ENCODE measurements at regions not wholly inside any gene's neighbourhood (a gene's known extent, or its start where the extent isn't known, plus 50 kb on each side); places are given as distances from the start of the nearest gene placed in this dataset.

DNA sequence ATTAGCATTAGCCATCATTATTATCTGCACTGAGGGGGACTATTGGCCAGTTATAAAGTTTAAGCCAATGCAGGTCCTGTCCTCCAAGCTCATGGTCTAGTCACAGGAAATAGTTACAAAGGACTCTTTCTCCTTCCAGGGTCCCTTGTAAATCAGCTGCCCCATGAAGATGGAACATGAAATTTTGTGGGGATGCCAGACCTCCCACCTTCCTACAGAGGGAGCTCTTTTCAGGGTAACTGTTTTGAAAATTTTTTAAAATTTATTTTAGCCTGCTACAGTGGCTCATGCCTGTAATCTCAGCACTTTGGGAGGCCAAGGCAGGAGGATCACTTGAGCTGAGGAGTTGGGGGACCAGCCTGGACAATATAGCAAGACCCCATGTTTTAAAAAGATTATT, 124.4 kb upstream of the SLC34A2 start:
- no peak for DNase-seq

- no peak for DNase-seq
Measured at GRCh38 chr4:25532591-25532990, 123.1 kb upstream of the SLC34A2 start.

GRCh38 chr4:25533256-25533655, 122.4 kb upstream of the SLC34A2 start:
- no peak for DNase-seq

GRCh38 chr4:25535278-25535677, 120.4 kb upstream of the SLC34A2 start:
- no peak for DNase-seq

GRCh38 chr4:25535701-25536473, 119.8 kb upstream of the SLC34A2 start:
- no peak for DNase-seq

DNA sequence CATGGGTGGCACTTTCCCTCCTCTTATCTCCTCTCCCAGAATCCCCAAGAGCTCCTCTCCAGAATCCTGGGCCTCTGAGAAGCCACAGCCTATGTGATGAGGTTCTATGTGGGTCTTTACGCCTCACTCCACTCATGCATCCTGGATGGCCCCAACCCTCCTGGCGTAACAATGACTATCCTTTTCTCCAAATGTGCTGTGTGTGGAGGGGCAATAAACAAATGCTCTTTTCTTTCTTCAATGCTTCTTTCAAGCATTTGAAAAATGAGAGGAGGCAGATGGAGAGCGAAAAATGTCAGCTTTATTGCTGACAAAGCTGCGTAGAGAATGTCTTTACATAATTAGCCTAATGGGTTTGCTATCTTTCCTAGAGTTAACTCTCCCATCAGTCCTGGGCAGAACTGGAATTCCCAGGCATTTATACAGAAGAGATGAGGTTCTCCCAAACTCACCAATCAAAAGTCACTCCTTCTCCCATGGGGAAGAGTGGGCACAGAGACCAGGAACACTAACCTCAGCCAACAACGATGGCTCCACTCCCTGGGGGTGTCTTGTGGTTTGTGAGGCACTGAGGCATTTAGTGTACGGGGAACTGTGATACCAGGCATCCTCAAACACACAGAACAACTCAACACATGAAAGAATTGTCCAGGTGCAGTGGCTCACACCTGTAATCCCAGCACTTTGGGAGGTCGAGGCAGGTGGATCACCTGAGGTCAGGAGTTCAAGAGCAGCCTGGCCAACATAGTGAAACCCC, 118.9 kb upstream of the SLC34A2 start:
- peak; percentile 92 for DNase-seq

- no peak for DNase-seq
Measured at GRCh38 chr4:25538430-25538829, 117.2 kb upstream of the SLC34A2 start.

DNA sequence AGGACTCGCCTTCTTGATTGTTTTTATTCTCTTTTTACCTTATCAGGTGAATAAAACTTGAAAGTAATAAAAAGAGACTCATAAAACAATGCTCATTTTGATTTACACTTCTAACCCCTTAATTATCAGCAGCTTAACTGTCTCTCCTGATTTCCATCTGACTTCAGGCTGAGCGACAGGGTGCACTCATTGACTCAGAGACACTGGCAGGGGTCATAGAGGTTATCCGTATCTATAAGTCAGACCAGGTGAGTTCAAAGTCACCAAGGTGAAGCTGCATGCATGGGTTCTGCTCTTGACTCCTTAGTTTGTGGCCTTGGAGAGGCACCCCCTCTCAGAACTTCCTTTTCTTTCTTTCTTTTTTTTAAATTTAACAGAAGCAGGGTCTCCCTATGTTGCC, 116.4 kb upstream of the SLC34A2 start:
- DNase-seq, result no peak

DNA sequence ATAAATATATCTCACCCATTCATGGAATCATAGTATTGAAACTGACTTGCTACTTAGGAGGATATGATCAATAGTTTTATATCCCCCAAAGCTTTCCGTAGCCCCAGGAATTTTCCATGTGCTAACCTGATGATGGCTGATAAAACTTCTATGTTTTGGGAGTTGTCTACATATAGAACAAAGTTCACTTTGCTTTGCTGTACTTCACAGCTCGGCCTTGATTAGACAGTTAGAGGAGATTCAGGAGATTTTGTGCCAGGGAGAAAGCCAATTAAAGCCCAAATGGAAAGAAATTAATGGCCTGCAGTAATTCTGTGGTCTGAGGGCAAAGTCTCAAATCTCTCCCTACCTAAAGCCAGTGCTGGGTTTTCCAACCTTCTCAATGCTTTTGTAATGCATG, 114.9 kb upstream of the SLC34A2 start:
- DNase-seq, result no peak

DNA sequence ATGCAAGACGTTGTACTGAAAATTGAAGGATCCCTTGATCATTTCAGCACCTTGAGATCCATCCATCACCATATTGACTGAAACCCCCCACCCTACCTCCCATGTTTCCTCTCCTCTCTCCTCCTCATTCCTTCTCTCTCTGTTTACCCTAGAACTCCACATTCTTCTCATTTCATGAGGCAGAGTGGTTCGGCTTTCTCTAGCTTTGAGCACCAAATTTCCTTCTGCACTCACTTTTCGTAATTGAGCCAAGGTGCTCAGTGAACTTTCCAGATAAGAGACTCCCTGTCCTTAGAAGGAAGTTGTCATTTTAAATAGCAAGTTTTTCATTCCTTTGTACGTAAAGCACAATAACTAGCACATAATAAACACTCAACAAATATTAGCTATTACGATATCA, 108.3 kb upstream of the SLC34A2 start:
- no peak for DNase-seq

DNA sequence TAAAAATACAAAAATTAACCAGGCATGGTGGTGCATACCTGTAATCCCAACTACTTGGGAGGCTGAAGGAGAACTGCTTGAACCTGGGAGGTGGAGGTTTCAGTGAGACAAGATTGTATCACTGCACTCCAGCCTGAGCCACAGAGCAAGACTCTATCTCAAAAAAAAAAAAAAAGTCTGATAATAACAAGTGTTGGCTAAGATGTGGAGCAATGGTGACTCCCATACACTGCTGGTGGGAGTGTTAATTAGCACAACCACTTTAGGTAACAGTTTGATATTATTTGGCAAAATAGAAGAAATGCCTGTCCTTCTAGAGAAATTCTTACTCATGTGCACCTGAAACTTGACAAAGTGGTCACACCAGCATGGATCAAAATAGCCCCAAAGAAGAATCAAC, 106.2 kb upstream of the SLC34A2 start:
- DNase-seq, result no peak

DNA sequence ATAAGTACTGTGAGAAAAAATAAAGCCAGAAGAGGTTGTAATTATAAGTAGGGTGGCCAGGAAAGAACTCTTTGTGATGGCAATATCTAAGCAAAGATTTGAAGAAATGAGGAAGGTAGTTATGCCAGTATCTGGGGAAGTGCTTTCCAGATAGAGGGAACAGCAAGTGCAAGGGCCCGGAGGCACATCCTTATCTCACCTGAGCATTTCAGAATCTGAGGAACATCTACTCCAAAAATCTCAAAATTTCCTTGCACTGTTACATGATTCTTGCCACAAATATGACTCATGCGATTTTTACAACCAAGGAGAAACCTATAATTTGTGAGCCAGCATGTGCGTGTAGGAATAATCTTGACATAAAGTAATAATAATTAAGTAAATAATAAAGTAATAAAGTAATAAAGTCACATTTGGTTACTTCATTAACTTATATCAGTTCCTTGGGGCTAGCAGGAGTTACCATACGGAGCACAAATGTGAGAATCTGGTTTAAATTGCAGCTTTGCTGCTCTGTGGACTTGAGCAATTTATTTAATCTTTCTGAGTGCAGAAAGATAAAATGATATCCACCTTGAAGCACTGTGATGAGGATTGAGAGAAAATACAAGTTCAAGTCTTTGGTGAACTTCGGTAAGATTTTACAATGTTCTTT, 105.1 kb upstream of the SLC34A2 start:
- no peak for DNase-seq

- DNase-seq, result no peak
Measured at GRCh38 chr4:25551605-25552004, 104.0 kb upstream of the SLC34A2 start.

DNA sequence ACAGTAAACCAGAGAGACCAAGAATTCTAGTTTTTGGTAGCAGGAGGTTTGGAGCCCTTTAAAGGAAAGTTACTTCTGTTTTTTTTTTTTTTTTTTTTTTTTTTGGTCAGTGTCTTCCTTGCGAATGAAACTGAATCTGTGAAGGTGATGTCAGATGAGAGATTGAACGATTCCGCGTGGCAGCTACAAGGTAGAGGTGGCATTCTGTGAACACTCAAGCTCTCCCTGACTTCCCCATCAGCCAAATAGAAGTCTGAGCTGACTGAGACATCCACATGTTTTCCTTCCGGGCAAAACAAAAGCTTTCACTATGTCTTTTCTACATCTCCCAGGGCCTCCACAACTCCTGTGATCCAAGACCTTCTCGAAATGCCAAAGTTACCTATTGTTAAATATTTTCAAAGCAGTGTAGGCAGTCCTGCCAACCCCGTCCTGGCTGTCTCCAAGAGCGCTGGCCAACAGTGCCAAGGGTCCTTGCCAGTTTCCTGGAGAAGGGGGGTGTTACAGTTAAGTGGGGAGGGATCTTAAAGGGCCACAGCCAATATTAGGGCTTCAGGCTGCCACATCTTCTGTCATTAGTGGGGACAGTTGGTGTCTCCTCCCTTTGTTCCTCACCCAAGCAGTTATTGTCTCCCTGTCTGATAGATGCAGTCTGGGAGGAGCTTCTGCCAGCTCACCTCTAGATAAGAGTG, 102.9 kb upstream of the SLC34A2 start:
- DNase-seq, result no peak

DNA sequence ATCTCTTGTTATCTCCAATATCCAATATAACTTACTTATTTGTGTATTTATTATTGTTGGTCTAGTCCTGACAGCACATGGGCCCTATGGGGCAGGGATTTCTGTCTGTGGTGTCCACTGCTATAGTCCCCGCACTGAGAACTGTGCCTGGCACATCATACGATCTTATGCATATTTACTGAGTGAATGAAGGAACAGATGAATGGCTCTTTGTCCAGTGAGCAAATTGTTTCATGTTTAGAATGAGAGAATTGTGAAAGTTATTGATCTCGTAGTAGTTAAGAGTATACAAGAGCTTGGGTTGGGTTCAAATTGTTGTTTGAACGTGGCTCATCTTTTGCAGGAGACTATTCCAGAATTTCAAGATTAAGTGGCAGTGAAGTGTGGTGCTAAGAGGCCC, 96.1 kb upstream of the SLC34A2 start:
- DNase-seq, result no peak

- peak; percentile 33 for DNase-seq
Measured at GRCh38 chr4:25560605-25561004, 95.0 kb upstream of the SLC34A2 start.

DNA sequence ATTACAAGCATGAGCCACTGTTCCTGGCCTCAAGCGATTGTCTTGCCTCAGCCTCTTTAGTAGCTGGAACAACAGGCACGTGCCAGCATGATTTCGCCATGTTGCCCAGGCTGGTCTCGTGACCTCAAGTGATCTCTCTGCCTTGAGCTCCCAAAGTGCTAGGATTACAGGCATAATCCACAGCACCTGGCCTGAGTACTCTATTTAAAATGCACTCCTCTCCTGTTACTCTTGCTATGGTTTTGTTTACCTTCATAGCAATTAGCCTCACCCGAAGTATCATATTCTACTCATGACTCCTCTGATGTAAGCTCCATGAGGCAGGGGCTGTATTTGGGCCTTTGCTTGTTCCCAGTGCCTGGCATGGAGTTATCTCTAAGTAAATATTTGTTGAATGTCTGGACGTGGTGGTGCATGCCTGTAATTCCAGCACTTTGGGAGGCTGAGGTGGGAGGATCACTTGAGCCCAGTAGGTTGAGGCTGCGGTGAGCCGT, 92.5 kb upstream of the SLC34A2 start:
- DNase-seq, result peak; percentile 31

- DNase-seq, result no peak
Measured at GRCh38 chr4:25564836-25565235, 90.8 kb upstream of the SLC34A2 start.

GRCh38 chr4:25567253-25567652, 88.4 kb upstream of the SLC34A2 start:
- DNase-seq, result no peak

DNA sequence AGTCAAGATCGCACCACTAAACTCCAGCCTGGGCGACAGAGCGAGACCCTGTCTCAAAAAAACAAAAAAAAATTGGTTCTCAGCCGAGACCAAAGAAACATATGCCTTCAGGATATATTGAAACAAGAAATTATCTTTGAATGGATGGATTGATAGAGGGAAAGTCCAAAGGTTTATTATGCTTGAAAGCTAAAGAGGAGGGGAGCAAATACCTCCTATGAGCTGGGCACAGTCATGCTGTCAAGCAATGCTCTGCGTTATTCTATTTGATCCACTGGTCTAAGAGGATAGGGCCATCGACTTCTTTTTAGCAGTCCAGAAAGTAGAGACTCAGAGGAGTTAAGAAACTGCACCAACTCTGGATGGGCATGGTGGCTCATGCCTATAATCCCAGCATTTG, 85.9 kb upstream of the SLC34A2 start:
- DNase-seq, result no peak

DNA sequence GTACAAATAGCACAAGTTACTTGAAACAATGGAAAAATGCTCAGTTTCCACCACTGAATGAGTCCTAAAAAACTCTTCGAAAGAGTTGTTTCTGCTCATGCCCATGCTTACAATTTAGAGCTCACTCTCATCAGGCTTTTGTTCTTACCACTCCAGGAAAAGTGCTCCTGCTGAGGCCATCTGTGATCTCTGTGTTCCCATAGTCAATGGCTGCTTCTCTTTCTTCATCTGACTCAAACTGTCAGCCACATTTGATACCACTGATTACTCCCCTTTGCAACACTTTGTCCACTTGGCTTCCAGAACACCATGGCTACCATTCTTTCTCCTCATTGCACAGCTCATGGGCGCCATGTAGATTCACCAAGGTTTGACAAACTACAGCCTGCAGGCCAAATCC, 80.0 kb upstream of the SLC34A2 start:
- DNase-seq, result no peak

DNA sequence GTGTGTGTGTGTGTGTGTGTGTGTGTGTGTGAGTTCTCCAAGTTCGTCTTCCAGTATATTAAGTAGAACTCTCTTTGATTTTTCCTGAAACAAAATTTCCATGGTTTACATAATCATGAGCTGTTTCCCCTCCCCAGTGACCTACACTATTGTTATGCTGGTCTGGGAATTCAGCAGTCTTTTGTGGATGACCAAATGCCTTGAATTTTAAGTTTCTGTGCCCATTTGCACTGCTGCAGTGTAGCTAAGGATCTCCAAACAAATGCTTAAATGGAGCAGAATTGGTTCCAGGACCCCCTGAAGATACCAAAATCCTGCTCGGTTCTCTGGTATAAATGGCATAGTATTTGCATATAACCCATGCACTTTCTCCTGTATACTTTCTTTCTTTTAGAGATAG, 77.2 kb upstream of the SLC34A2 start:
- no peak for DNase-seq

All from NCI-H187 treated with DMSO at 0.1 percent for 48 hours (cell line).